HL-60 (cell line): ENCODE measurements at regions not wholly inside any gene's neighbourhood (a gene's known extent, or its start where the extent isn't known, plus 50 kb on each side); places are given as distances from the start of the nearest gene placed in this dataset.

Experiments
- DNase-seq, 2 experiments: peaks; one replicate each; pipeline ENCODE4 v3.0.0-alpha.2; 2010 to 2020; ENCODE audit warnings: low read depth in 1 of 2, low spot score in 1 of 2
- H3K27ac ChIP-seq: fragments of 250-450 bp; sonication (Bioruptor Pico); replicated peaks from 2 replicates; pipeline ENCODE4 v1.5.1; 2020; ENCODE audit warnings: mild to moderate bottlenecking, moderate library complexity
- H3K27me3 ChIP-seq: fragments of 250-450 bp; sonication (Bioruptor Pico); 2 replicates; pipeline ENCODE4 v1.5.1; 2021; ENCODE audit warnings: mild to moderate bottlenecking, moderate library complexity; ENCODE audit not compliant: insufficient read depth, poor library complexity, severe bottlenecking
- H3K4me3 ChIP-seq: replicated peaks from 2 replicates; pipeline ENCODE4 v1.5.1; 2011; ENCODE audit warnings: mild to moderate bottlenecking, control low read depth, low read length; ENCODE audit not compliant: insufficient read depth
- CTCF ChIP-seq: IDR thresholded peaks from one replicate; pipeline ENCODE4 v1.5.1; 2011; ENCODE audit warnings: low read length, control low read depth, inconsistent platforms; ENCODE audit not compliant: insufficient read depth
- GABPA ChIP-seq: IDR thresholded peaks from 2 replicates; pipeline ENCODE4 v1.6.1; 2012; ENCODE audit warnings: low read depth
- POLR2AphosphoS5 ChIP-seq: IDR thresholded peaks from 2 replicates; pipeline ENCODE4 v1.6.1; 2012; ENCODE audit warnings: low read depth
- REST ChIP-seq: IDR thresholded peaks from 2 replicates; pipeline ENCODE4 v1.6.1; 2012; ENCODE audit warnings: low read depth; ENCODE audit not compliant: insufficient replicate concordance
- SPI1 ChIP-seq: IDR thresholded peaks from 2 replicates; pipeline ENCODE4 v1.6.1; 2012; ENCODE audit warnings: low read depth, mild to moderate bottlenecking, borderline replicate concordance

GRCh38 chr11:70854901-70855556 is 397.3 kb downstream of the SHANK2 start:
- H3K27ac ChIP-seq: no peak overlapping the region
- no peaks in the 10 kb centered on the region for H3K27me3 ChIP-seq
- TF ChIP-seq GABPA (no peak), POLR2AphosphoS5 (no peak), SPI1 (no peak), REST (no peak), CTCF (no peak)
- DNase-seq: no peak
- no peak overlapping the region for H3K4me3 ChIP-seq

DNA sequence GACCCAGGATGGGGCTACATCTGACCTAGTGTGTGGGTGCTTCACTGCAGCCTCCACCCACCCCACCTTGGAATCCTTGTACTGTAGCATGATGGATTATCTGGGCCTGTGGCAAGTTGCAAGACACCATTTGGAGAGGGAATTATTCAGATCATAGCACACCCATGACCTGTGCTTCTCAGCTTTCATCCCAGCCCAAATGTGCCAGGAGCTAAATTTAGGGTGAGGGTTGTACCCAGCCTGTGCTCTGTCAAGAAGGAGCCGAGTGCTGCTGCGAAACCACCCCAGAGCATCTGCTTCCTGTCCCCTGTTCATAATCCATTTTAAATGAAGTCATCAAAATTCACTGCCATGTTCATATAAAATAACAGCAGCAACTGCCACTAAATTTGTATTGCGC is 394.5 kb downstream of the SHANK2 start:
- no peak for DNase-seq
- Histone ChIP-seq H3K27me3 (no peaks in the 10 kb centered on the region), H3K27ac (no peak overlapping the region), H3K4me3 (no peak overlapping the region)
- TF ChIP-seq POLR2AphosphoS5 (no peak), REST (no peak), CTCF (no peak), SPI1 (no peak), GABPA (no peak)

DNA sequence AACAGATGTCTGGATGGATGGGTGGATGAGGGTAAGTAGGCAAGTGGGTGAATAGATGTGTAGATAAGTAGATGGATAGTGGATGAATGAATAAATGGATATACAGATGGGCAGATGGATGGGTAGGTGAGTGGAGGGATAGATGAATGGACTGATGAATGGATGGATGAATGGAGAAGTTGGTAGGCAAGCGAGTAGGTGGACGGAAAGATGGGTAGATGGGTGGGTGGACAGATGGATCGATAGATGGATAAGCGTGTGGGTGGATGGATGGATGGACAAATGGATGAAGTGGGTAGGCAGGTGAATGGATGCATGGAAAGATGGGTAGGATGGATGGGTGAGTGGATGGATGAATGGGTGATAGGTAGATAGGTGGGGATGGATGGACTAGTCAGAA is 393.2 kb downstream of the SHANK2 start:
- DNase-seq: no peak
- Histone ChIP-seq H3K27me3 (no peaks in the 10 kb centered on the region), H3K27ac (no peak overlapping the region), H3K4me3 (no peak overlapping the region)
- no peak for TF ChIP-seq SPI1
- no peak for TF ChIP-seq REST
- TF ChIP-seq GABPA: no peak
- no peak for TF ChIP-seq POLR2AphosphoS5
- TF ChIP-seq CTCF: no peak
